ENCODE measurements at regions not wholly inside any gene's neighbourhood (a gene's known extent, or its start where the extent isn't known, plus 50 kb on each side); places are given as distances from the start of the nearest gene placed in this dataset.

- TF ChIP-seq CTCF (IDR thresholded peaks at IDR 0.05) (no peak), POLR2AphosphoS5 (IDR thresholded peaks at IDR 0.05) (no peak)
These were observed 450.0 kb upstream of the EPHA3 start for GRCh38 chr3:88657459-88657858.

All from breast epithelium (tissue), 3 donors.